ENCODE measurements at regions not wholly inside any gene's neighbourhood (a gene's known extent, or its start where the extent isn't known, plus 50 kb on each side); places are given as distances from the start of the nearest gene placed in this dataset.

DNA sequence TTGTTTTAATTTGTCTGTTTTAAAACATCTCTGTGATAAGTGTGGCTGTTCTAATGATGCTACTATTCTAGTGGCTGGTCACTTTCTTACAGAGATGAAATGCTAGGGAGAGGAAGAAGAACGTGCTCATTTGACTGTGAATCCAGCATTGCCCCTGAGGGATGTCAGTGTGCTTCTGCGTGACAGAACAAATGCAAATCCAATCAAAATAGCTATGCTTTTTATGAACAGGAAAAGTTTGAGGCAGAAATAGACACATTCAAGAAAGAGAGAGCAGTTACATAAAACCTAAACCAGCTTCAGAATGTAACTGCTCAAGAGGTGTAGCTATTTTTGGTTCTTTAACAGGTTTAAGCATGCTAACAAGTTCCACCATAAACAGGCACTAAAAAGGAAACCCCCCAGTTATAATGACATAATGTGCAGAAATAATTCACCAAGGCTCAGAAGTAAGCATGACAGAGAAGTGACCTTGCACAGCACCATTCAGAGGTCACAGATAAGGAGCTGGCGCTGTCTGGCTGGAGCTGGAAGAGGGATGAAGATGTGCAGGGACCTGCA, 385.3 kb downstream of the EPM2A start:
- Histone ChIP-seq H3K27me3 (no peaks in the 10 kb centered on the region), H3K4me1 (no peaks in the 10 kb centered on the region), H3K9me3 (no peaks in the 10 kb centered on the region), H3K4me3 (no peak overlapping the region), H3K9ac (ENCODE audit: low read depth in 2 of 2, low read length in 2 of 2) (no peak overlapping the region), H3K27ac (no peak overlapping the region), H3K36me3 (no peaks in the 10 kb centered on the region)
- no peak for TF ChIP-seq CTCF (IDR thresholded peaks at IDR 0.05)
- DNase-seq, result no peak
- intact Hi-C loops (cut with DNase I), result no loop called here

GRCh38 chr6:145350928-145351327, 384.4 kb downstream of the EPM2A start:
- no peak overlapping the region for H3K9ac ChIP-seq (ENCODE audit: low read depth in 2 of 2, low read length in 2 of 2)
- H3K36me3 ChIP-seq, result no peaks in the 10 kb centered on the region
- H3K27ac ChIP-seq, result no peak overlapping the region
- H3K4me1 ChIP-seq, result no peaks in the 10 kb centered on the region
- TF ChIP-seq CTCF (IDR thresholded peaks at IDR 0.05), result no peak
- DNase-seq, result no peak
- intact Hi-C loops (cut with DNase I), result no loop called here
- H3K27me3 ChIP-seq, result no peaks in the 10 kb centered on the region
- no peaks in the 10 kb centered on the region for H3K9me3 ChIP-seq
- no peak overlapping the region for H3K4me3 ChIP-seq

- H3K27ac ChIP-seq, result no peak overlapping the region
- DNase-seq, result no peak
- H3K36me3 ChIP-seq, result no peaks in the 10 kb centered on the region
- TF ChIP-seq CTCF (IDR thresholded peaks at IDR 0.05), result no peak
- H3K9ac ChIP-seq (ENCODE audit: low read depth in 2 of 2, low read length in 2 of 2), result no peak overlapping the region
- no peaks in the 10 kb centered on the region for H3K27me3 ChIP-seq
- no peaks in the 10 kb centered on the region for H3K4me1 ChIP-seq
- H3K4me3 ChIP-seq, result no peak overlapping the region
- intact Hi-C loops (cut with DNase I), result no loop called here
- H3K9me3 ChIP-seq, result no peaks in the 10 kb centered on the region
Observed at GRCh38 chr6:145352382-145353080, 382.8 kb downstream of the EPM2A start.

DNA sequence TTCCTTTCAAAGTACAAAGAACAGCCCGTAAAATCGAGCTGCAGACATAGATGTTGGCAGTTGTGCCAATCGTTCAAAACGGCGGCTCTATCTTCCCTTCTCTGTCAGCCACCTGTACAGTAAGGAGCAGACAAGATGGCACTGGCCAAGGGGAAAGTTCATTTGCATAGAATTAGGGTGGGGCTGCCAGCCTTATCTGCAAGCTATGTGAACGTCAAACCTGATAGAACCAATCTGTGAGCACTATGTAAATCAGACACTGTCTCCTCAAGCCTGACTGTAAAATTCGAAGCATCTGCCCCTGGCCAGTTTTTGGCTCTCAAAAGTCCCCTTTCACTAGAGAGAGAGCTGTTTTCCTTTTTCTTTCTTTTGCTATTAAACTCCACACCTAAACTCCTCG, 374.5 kb downstream of the EPM2A start:
- Histone ChIP-seq H3K4me1 (no peaks in the 10 kb centered on the region), H3K9me3 (no peaks in the 10 kb centered on the region), H3K27me3 (no peaks in the 10 kb centered on the region), H3K27ac (no peak overlapping the region), H3K36me3 (no peaks in the 10 kb centered on the region), H3K4me3 (no peak overlapping the region), H3K9ac (ENCODE audit: low read depth in 2 of 2, low read length in 2 of 2) (no peak overlapping the region)
- intact Hi-C loops (cut with DNase I), result no loop called here
- no peak for DNase-seq
- no peak for TF ChIP-seq CTCF (IDR thresholded peaks at IDR 0.05)

DNA sequence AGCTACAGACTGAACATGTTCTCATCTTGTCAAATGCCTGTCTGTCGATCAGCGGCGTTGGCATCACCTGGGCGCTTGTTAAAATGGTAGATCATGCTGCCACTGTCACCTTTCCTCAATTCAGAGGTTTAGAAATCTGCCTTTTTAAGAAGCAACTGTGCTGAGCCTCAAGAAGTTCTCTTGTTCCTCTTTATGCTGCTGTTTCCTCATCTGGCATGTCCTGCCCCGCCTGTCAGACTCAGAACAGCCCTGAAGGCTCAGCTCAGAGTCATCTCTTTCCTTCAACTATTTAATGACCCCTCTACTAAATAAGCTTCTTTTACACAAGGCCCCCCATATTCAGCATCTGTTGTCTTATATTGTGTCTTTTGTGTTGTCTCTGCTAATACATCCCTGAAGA, 368.2 kb downstream of the EPM2A start:
- DNase-seq, result no peak
- no peak overlapping the region for H3K9ac ChIP-seq (ENCODE audit: low read depth in 2 of 2, low read length in 2 of 2)
- H3K4me1 ChIP-seq, result no peaks in the 10 kb centered on the region
- no peak overlapping the region for H3K4me3 ChIP-seq
- no peak for TF ChIP-seq CTCF (IDR thresholded peaks at IDR 0.05)
- H3K27me3 ChIP-seq, result no peaks in the 10 kb centered on the region
- intact Hi-C loops (cut with DNase I), result no loop called here
- H3K36me3 ChIP-seq, result no peaks in the 10 kb centered on the region
- H3K9me3 ChIP-seq, result no peaks in the 10 kb centered on the region
- H3K27ac ChIP-seq, result no peak overlapping the region
